ENCODE measurements at regions not wholly inside any gene's neighbourhood (a gene's known extent, or its start where the extent isn't known, plus 50 kb on each side); places are given as distances from the start of the nearest gene placed in this dataset.

GRCh38 chr4:111274486-111274885, 651.6 kb upstream of the PITX2 start:
- TF ChIP-seq CTCF (IDR thresholded peaks at IDR 0.05; ENCODE audit: borderline replicate concordance, extremely low read depth, insufficient read depth) = no peak
- Histone ChIP-seq H3K27ac (ENCODE audit: low read depth in 2 of 2, low read length in 2 of 2) (no peak overlapping the region), H3K9ac (ENCODE audit: low read length in 3 of 3) (no peak overlapping the region), H3K4me3 (ENCODE audit: low read length in 3 of 3) (no peak overlapping the region), H3K9me3 (ENCODE audit: control insufficient read depth in 2 of 3, insufficient read depth in 1 of 3, low read length in 3 of 3) (no peaks in the 10 kb centered on the region), H3K27me3 (ENCODE audit: control insufficient read depth, insufficient read depth, low read length) (no peaks in the 10 kb centered on the region), H3K4me1 (ENCODE audit: control insufficient read depth in 2 of 3, insufficient read depth in 2 of 3, low read depth in 1 of 3, low read length in 3 of 3) (no peaks in the 10 kb centered on the region), H3K36me3 (ENCODE audit: control insufficient read depth in 2 of 3, insufficient read depth in 3 of 3, low read length in 3 of 3) (no peaks in the 10 kb centered on the region)
- intact Hi-C loops (cut with DNase I) = no loop called here
- FAIRE-seq (no peak), DNase-seq (peak in 1 of 5 donors; percentile 1)

- DNase-seq = no peak
- intact Hi-C loops (cut with DNase I) = no loop called here
- Histone ChIP-seq H3K9ac (ENCODE audit: low read length in 3 of 3) (no peak overlapping the region), H3K27me3 (ENCODE audit: control insufficient read depth, insufficient read depth, low read length) (no peaks in the 10 kb centered on the region), H3K4me3 (ENCODE audit: low read length in 3 of 3) (no peak overlapping the region), H3K36me3 (ENCODE audit: control insufficient read depth in 2 of 3, insufficient read depth in 3 of 3, low read length in 3 of 3) (no peaks in the 10 kb centered on the region), H3K9me3 (ENCODE audit: control insufficient read depth in 2 of 3, insufficient read depth in 1 of 3, low read length in 3 of 3) (no peaks in the 10 kb centered on the region), H3K4me1 (ENCODE audit: control insufficient read depth in 2 of 3, insufficient read depth in 2 of 3, low read depth in 1 of 3, low read length in 3 of 3) (no peaks in the 10 kb centered on the region), H3K27ac (ENCODE audit: low read depth in 2 of 2, low read length in 2 of 2) (no peak overlapping the region)
- TF ChIP-seq CTCF (IDR thresholded peaks at IDR 0.05; ENCODE audit: borderline replicate concordance, extremely low read depth, insufficient read depth) = no peak
- FAIRE-seq = no peak
Measured at GRCh38 chr4:111281219-111281618, 658.3 kb upstream of the PITX2 start.

GRCh38 chr4:111282035-111282434, 659.2 kb upstream of the PITX2 start:
- no peaks in the 10 kb centered on the region for H3K4me1 ChIP-seq (ENCODE audit: control insufficient read depth in 2 of 3, insufficient read depth in 2 of 3, low read depth in 1 of 3, low read length in 3 of 3)
- H3K9me3 ChIP-seq (ENCODE audit: control insufficient read depth in 2 of 3, insufficient read depth in 1 of 3, low read length in 3 of 3) = no peaks in the 10 kb centered on the region
- intact Hi-C loops (cut with DNase I) = no loop called here
- no peak overlapping the region for H3K9ac ChIP-seq (ENCODE audit: low read length in 3 of 3)
- TF ChIP-seq CTCF (IDR thresholded peaks at IDR 0.05; ENCODE audit: borderline replicate concordance, extremely low read depth, insufficient read depth) = no peak
- H3K27me3 ChIP-seq (ENCODE audit: control insufficient read depth, insufficient read depth, low read length) = no peaks in the 10 kb centered on the region
- no peak for DNase-seq
- H3K36me3 ChIP-seq (ENCODE audit: control insufficient read depth in 2 of 3, insufficient read depth in 3 of 3, low read length in 3 of 3) = no peaks in the 10 kb centered on the region
- no peak for FAIRE-seq
- H3K4me3 ChIP-seq (ENCODE audit: low read length in 3 of 3) = no peak overlapping the region
- no peak overlapping the region for H3K27ac ChIP-seq (ENCODE audit: low read depth in 2 of 2, low read length in 2 of 2)

GRCh38 chr4:111283066-111283677, 660.3 kb upstream of the PITX2 start:
- intact Hi-C loops (cut with DNase I) = no loop called here
- no peak for FAIRE-seq
- TF ChIP-seq CTCF (IDR thresholded peaks at IDR 0.05; ENCODE audit: borderline replicate concordance, extremely low read depth, insufficient read depth) = peak; percentile 68
- Histone ChIP-seq H3K4me3 (ENCODE audit: low read length in 3 of 3) (no peak overlapping the region), H3K4me1 (ENCODE audit: control insufficient read depth in 2 of 3, insufficient read depth in 2 of 3, low read depth in 1 of 3, low read length in 3 of 3) (no peaks in the 10 kb centered on the region), H3K9ac (ENCODE audit: low read length in 3 of 3) (no peak overlapping the region), H3K27ac (ENCODE audit: low read depth in 2 of 2, low read length in 2 of 2) (no peak overlapping the region), H3K36me3 (ENCODE audit: control insufficient read depth in 2 of 3, insufficient read depth in 3 of 3, low read length in 3 of 3) (no peaks in the 10 kb centered on the region), H3K9me3 (ENCODE audit: control insufficient read depth in 2 of 3, insufficient read depth in 1 of 3, low read length in 3 of 3) (no peaks in the 10 kb centered on the region), H3K27me3 (ENCODE audit: control insufficient read depth, insufficient read depth, low read length) (no peaks in the 10 kb centered on the region)
- DNase-seq = peak in 4 of 5 donors; percentile 43 to 57 (median 48)
